ENCODE measurements at regions not wholly inside any gene's neighbourhood (a gene's known extent, or its start where the extent isn't known, plus 50 kb on each side); places are given as distances from the start of the nearest gene placed in this dataset.

DNA sequence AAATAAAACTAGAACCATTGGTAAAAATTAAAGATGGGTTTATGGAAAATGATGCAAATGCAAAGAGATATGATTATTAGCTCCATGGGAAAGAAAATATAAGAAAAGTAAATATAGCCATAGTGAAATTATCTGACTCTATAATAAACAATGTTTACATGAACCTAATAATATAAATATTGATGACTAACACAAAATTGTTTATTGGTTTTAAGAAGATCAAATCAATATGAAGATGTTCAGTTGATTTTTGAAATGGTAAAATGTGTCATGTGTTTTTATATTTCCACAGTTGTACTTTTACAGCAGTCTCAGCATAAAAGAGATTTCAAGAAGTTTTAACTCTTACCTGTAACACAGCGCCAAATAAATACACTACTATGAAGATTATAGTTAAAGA lies 114.0 kb downstream of the SLC41A2 start:
- H3K27me3 Mint-ChIP-seq = peaks cover 8% of the 10 kb centered on the region
- no peaks in the 10 kb centered on the region for H3K9me3 Mint-ChIP-seq
- no peak overlapping the region for H3K27ac Mint-ChIP-seq
- DNase-seq (no peak), ATAC-seq (no peak)
- no peaks in the 10 kb centered on the region for H3K36me3 Mint-ChIP-seq (ENCODE audit: low read depth)
- no peak overlapping the region for H3K4me3 Mint-ChIP-seq
- no peaks in the 10 kb centered on the region for H3K4me1 Mint-ChIP-seq

DNA sequence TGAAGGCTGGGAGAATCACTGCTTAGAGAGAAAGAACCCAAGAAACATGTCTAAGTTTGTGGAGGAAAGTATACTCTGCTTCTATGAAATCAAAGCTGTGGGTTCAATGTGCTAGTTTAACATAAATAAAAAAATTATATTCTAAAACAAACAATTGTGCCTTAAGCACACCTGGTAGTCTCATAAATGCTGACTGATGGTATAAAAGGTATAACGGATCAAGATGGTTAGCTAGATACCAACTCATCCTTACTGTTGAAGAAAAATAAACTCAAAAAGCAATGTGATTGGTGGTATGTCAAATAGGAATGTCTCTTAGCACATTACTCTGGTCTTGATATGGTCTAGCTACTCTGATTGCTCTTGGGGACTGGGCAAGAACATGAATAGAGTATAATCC lies 117.8 kb downstream of the SLC41A2 start:
- Mint-ChIP-seq H3K4me1 (no peaks in the 10 kb centered on the region), H3K27me3 (no peaks in the 10 kb centered on the region), H3K4me3 (no peak overlapping the region), H3K9me3 (no peaks in the 10 kb centered on the region), H3K27ac (no peak overlapping the region), H3K36me3 (ENCODE audit: low read depth) (no peaks in the 10 kb centered on the region)
- ATAC-seq = no peak
- no peak for DNase-seq

DNA sequence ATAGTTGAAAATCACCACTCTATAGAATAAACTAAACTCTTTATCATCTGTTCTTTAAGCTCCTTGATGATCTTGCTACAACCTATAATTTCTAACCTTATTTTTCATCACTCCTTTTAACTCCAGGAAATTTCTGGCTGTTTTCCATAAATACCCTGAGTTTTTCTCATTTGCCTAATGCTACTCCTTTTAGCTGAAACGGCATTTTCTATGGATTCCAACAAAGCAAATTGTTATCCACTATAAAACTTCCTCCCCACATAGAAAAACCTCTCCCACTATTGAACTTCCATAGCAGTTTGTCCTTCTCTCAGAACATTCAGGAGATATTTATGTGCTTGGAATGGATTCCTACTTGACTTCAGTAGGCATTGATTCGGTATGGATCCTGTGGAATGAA lies 122.8 kb downstream of the SLC41A2 start:
- H3K36me3 Mint-ChIP-seq (ENCODE audit: low read depth) = no peaks in the 10 kb centered on the region
- H3K9me3 Mint-ChIP-seq = no peaks in the 10 kb centered on the region
- DNase-seq (no peak), ATAC-seq (no peak)
- no peaks in the 10 kb centered on the region for H3K27me3 Mint-ChIP-seq
- H3K4me3 Mint-ChIP-seq = no peak overlapping the region
- H3K4me1 Mint-ChIP-seq = no peaks in the 10 kb centered on the region
- H3K27ac Mint-ChIP-seq = no peak overlapping the region

DNA sequence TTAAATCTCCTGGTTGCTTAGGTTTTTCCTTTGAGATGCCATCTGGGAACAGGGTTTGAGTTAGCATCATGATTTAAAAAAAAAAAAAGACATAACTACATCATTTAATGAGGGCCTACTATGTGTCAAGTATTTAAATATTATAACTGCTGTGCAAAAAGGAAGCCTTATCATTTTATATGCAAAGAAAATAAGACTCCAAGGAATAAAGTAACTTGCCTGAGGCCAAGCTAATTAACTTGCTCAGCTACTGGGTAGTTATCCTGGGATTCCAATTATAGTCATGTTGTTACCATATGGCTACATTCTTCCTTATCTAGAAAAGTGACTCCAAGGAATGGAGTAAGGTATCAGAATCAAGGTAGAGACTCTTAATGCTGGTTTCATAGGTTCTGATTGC lies 123.5 kb downstream of the SLC41A2 start:
- Mint-ChIP-seq H3K4me3 (no peak overlapping the region), H3K36me3 (ENCODE audit: low read depth) (no peaks in the 10 kb centered on the region), H3K27me3 (no peaks in the 10 kb centered on the region), H3K9me3 (no peaks in the 10 kb centered on the region), H3K27ac (no peak overlapping the region), H3K4me1 (no peaks in the 10 kb centered on the region)
- no peak for ATAC-seq
- DNase-seq = no peak

DNA sequence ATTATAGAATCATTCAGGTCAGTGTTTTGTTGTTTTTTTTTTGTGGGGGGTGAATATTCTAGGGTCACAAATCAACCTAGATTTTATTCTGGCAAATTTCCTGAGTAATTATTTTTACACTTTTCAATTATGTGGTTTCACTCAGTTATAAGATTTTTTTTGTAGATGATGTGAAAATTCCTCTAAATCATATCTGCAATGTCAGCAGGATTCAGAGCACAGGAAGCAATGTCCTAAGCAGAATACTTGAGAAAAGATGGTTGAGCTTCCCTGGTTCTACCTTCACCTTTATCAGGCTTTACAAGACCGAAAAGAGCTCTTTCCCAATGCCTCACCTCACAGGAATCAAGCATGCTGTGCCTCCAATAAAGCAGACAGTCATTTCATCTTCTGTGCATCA lies 124.3 kb downstream of the SLC41A2 start:
- no peak for ATAC-seq
- Mint-ChIP-seq H3K4me3 (no peak overlapping the region), H3K36me3 (ENCODE audit: low read depth) (no peaks in the 10 kb centered on the region), H3K9me3 (no peaks in the 10 kb centered on the region), H3K27me3 (no peaks in the 10 kb centered on the region), H3K4me1 (no peaks in the 10 kb centered on the region), H3K27ac (no peak overlapping the region)
- no peak for DNase-seq

DNA sequence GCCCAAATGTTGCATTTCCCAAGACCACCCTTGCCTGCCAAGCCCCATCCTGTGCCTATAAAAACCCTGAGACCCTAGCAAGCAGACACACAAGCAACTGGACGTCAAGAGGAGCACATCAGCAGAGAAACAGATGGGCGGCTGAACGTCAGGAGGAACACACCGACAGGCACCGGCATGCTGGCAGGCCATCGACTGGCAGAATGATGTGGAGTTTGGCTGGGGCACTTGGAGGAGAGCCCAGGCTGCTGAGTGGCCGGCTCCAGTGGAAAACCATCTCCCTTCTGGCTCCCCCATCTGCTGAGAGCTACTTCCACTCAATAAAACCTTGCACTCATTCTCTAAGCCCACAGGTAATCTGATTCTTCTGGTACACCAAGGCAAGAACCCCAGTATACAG lies 130.1 kb downstream of the SLC41A2 start:
- no peaks in the 10 kb centered on the region for H3K27me3 Mint-ChIP-seq
- ATAC-seq = no peak
- no peaks in the 10 kb centered on the region for H3K4me1 Mint-ChIP-seq
- peaks cover 6% of the 10 kb centered on the region for H3K36me3 Mint-ChIP-seq (ENCODE audit: low read depth)
- no peak overlapping the region for H3K27ac Mint-ChIP-seq
- peaks cover 12% of the 10 kb centered on the region for H3K9me3 Mint-ChIP-seq
- H3K4me3 Mint-ChIP-seq = no peak overlapping the region
- no peak for DNase-seq

DNA sequence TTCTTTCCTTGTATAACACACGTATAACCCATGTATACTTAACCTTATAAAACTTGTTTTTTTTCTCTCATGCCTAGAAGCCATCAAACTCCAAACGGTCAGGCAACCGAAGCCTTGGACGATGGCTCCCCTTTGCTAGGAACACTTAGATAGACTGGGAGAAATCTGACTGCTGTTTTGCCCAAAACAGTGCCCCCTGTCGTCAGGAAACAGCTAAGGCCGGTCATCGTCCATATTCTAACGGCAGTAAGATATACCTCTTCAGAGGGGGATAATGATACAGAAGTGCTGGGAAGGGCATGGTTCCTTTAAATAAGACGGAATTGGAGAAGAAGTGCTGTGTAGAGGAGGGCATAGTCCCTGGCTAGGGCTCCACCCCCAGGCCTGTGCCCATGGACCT lies 130.5 kb downstream of the SLC41A2 start:
- ATAC-seq (no peak), DNase-seq (no peak)
- H3K4me1 Mint-ChIP-seq = peaks cover 2% of the 10 kb centered on the region
- peaks cover 6% of the 10 kb centered on the region for H3K36me3 Mint-ChIP-seq (ENCODE audit: low read depth)
- no peaks in the 10 kb centered on the region for H3K27me3 Mint-ChIP-seq
- peaks cover 12% of the 10 kb centered on the region for H3K9me3 Mint-ChIP-seq
- no peak overlapping the region for H3K27ac Mint-ChIP-seq
- H3K4me3 Mint-ChIP-seq = no peak overlapping the region

DNA sequence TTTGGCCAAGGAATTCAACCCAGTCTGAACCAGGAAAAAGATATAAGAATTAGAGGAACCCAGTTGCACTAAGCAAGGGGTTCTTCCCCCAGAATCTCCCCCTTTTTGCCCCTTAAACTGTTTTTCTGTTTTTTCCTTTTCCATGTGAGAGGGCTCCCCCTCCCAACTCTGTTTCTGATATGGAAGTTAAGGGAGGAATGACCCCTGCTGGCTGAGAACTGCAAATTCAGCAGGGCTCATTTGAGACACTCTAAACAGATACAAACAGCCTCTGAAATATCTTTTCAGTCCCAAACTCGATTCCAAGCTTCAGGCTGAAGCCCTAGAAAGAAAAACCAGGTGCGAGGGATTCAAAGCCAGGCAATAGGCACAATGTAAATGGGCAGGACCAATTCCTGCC lies 132.7 kb downstream of the SLC41A2 start:
- Mint-ChIP-seq H3K4me3 (no peak overlapping the region), H3K36me3 (ENCODE audit: low read depth) (peaks cover 6% of the 10 kb centered on the region), H3K4me1 (peaks cover 2% of the 10 kb centered on the region), H3K9me3 (peaks cover 12% of the 10 kb centered on the region), H3K27me3 (no peaks in the 10 kb centered on the region), H3K27ac (no peak overlapping the region)
- ATAC-seq (no peak), DNase-seq (no peak)

DNA sequence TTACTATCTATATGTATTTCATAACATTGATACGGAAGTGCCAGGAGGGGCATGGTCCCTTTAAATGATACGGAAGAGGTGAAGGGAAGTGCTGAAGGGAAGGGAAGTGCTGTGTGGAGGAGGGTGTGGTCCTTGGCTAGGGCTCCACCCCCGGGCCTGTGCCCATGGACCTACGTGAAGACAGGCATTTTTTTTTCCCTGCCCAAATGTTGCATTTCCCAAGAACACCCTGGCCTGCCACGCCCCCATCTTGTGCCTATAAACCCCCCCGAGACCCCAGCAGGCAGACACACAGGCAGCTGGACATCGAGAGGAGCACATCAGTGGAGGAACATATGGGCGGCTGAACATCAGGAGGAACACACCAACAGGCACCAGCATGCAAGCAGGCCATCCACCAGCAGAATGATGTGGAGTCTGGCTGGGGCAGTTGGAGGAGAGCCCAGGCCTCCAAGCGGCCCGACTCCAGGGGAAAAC lies 134.1 kb downstream of the SLC41A2 start:
- DNase-seq (no peak), ATAC-seq (no peak)
- H3K27ac Mint-ChIP-seq = no peak overlapping the region
- H3K9me3 Mint-ChIP-seq = peaks cover 12% of the 10 kb centered on the region
- H3K4me1 Mint-ChIP-seq = peaks cover 2% of the 10 kb centered on the region
- H3K4me3 Mint-ChIP-seq = no peak overlapping the region
- peaks cover 6% of the 10 kb centered on the region for H3K36me3 Mint-ChIP-seq (ENCODE audit: low read depth)
- H3K27me3 Mint-ChIP-seq = no peaks in the 10 kb centered on the region

DNA sequence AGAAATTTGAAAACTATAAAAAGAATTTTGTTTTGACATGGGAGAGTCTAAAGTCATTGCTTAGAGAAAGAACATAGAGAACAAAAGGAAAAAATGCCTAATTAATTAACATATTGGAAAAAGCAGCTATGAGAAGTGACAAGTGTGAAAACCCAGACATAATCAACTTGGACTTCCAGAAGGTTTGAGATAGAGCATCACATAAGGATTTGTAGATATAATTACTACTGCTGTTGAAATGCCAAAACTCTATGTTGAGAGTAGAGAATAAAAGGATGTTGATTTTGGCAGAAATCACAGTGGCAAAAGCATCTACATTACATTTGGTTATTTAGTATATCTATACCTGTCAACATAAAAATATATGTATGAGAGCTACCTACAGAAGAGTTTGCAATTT lies 135.1 kb downstream of the SLC41A2 start:
- peaks cover 12% of the 10 kb centered on the region for H3K9me3 Mint-ChIP-seq
- DNase-seq (no peak), ATAC-seq (no peak)
- H3K4me3 Mint-ChIP-seq = no peak overlapping the region
- H3K27me3 Mint-ChIP-seq = no peaks in the 10 kb centered on the region
- no peak overlapping the region for H3K27ac Mint-ChIP-seq
- peaks cover 2% of the 10 kb centered on the region for H3K4me1 Mint-ChIP-seq
- H3K36me3 Mint-ChIP-seq (ENCODE audit: low read depth) = peaks cover 6% of the 10 kb centered on the region

DNA sequence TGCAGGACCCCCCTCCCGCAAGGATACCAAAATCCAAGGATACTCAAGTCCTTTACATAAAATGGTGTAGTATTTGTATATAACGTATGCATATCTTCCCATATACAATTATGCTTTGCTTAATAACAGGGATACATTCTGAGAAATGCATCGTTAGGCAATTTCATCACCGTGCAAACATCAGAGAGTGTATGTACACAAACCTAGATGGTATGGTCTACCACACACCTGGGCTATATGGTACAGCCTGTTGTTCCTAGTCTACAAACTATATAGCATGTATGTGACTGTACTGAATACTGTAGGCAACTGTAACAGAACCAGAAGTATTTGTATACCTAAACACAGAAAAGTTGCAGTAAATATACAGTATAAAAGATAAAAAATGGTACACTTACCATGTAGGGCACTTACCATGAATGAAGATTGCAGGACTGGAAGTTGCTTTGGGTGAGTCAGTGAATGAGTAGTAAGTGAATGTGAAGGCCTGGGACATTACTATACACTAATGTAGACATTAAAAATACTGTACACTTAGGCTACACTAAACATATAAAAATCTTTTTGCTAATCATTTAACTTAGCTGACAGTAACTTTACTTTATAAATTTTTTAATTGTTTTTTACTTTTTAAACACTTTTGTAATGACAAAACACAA lies 141.1 kb downstream of the SLC41A2 start:
- no peaks in the 10 kb centered on the region for H3K27me3 Mint-ChIP-seq
- ATAC-seq = no peak
- H3K4me3 Mint-ChIP-seq = no peak overlapping the region
- no peaks in the 10 kb centered on the region for H3K9me3 Mint-ChIP-seq
- H3K36me3 Mint-ChIP-seq (ENCODE audit: low read depth) = no peaks in the 10 kb centered on the region
- H3K4me1 Mint-ChIP-seq = no peaks in the 10 kb centered on the region
- DNase-seq = no peak
- H3K27ac Mint-ChIP-seq = no peak overlapping the region

DNA sequence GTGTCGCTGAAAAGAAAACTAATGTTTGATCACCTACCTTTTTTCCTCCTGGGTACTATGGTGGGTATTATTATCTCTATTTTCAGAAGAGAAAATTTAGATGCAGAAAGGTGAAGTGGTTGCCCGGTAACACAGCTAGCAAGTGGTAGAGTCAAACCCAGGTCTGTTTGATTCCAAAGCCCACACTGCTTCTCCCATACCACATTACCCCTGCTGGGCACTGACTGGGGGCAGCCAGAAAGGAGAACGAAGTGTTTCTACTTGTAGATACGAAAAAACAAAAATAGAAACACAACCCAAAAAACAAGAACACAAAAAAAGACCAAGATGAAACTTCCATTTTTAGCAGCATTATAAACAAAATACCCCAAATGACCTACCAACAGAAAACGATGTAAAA lies 142.2 kb downstream of the SLC41A2 start:
- Mint-ChIP-seq H3K4me3 (no peak overlapping the region), H3K27me3 (no peaks in the 10 kb centered on the region), H3K36me3 (ENCODE audit: low read depth) (no peaks in the 10 kb centered on the region), H3K9me3 (no peaks in the 10 kb centered on the region), H3K4me1 (no peaks in the 10 kb centered on the region), H3K27ac (no peak overlapping the region)
- ATAC-seq = no peak
- no peak for DNase-seq

DNA sequence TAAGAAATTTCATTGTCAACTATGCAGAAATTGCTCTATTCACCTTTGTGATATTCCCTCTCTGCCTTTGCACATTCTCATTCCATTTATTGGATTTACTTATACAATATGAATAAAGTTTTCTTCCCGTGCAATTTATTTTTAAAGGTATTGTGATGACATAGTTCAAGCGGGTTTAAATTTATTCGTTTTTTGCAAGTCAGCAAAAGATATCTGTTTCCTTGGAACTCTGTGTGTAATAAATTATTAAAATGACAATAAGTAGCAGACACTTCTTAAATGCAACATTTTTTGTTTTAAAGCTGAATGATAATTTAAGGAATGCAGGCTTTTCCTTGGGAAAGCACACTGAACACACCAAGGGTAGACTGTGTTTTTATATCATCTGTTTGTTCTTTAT lies 143.1 kb downstream of the SLC41A2 start:
- Mint-ChIP-seq H3K36me3 (ENCODE audit: low read depth) (no peaks in the 10 kb centered on the region), H3K4me1 (peaks cover 2% of the 10 kb centered on the region), H3K27ac (no peak overlapping the region), H3K9me3 (no peaks in the 10 kb centered on the region), H3K4me3 (no peak overlapping the region), H3K27me3 (no peaks in the 10 kb centered on the region)
- ATAC-seq (no peak), DNase-seq (no peak)
